ENCODE measurements at regions not wholly inside any gene's neighbourhood (a gene's known extent, or its start where the extent isn't known, plus 50 kb on each side); places are given as distances from the start of the nearest gene placed in this dataset.

- TF ChIP-seq CTCF (IDR thresholded peaks at IDR 0.05) (no peak), POLR2A (IDR thresholded peaks at IDR 0.05) (no peak)
Measured at GRCh38 chr1:239958063-239958462, 133.6 kb upstream of the FMN2 start.
